GM19025 (cell line): ENCODE measurements at regions not wholly inside any gene's neighbourhood (a gene's known extent, or its start where the extent isn't known, plus 50 kb on each side); places are given as distances from the start of the nearest gene placed in this dataset.

Source experiments
- ATAC-seq: cut with Tn5 transposase; IDR thresholded peaks from one replicate; pipeline ENCODE4 v1.9.1; 2021; ENCODE audit warnings: mild to moderate bottlenecking, low read depth, moderate library complexity; ENCODE audit not compliant: unreplicated experiment

GRCh38 chr14:65794674-65795279 lies 382.2 kb downstream of the FUT8 start:
- ATAC-seq: no peak

- no peak for ATAC-seq
Measured at GRCh38 chr14:65798216-65798615, 385.7 kb downstream of the FUT8 start.

GRCh38 chr14:65800694-65801093 lies 388.2 kb downstream of the FUT8 start:
- ATAC-seq: no peak

GRCh38 chr14:65802196-65802595 lies 389.7 kb downstream of the FUT8 start:
- ATAC-seq: no peak

GRCh38 chr14:65803885-65804284 lies 391.4 kb downstream of the FUT8 start:
- no peak for ATAC-seq

- ATAC-seq: no peak
Measured at GRCh38 chr14:65804439-65805112, 392.0 kb downstream of the FUT8 start.

- no peak for ATAC-seq
Measured at GRCh38 chr14:65805113-65805473, 392.6 kb downstream of the FUT8 start.

- ATAC-seq: no peak
Measured at GRCh38 chr14:65808390-65808789, 395.9 kb downstream of the FUT8 start.

- ATAC-seq: no peak
Measured at GRCh38 chr14:65810322-65810721, 397.8 kb downstream of the FUT8 start.

GRCh38 chr14:65813760-65814384 lies 401.3 kb downstream of the FUT8 start:
- no peak for ATAC-seq

- ATAC-seq: no peak
Measured at GRCh38 chr14:65815127-65815526, 402.6 kb downstream of the FUT8 start.

- ATAC-seq: no peak
Measured at GRCh38 chr14:65817011-65817410, 404.5 kb downstream of the FUT8 start.

- no peak for ATAC-seq
Measured at GRCh38 chr14:65819569-65819968, 407.0 kb downstream of the FUT8 start.

- no peak for ATAC-seq
Measured at GRCh38 chr14:65821224-65821753, 408.8 kb downstream of the FUT8 start.

- ATAC-seq: no peak
Measured at GRCh38 chr14:65824285-65824977, 411.9 kb downstream of the FUT8 start.

GRCh38 chr14:65824978-65825299 lies 412.4 kb downstream of the FUT8 start:
- no peak for ATAC-seq

GRCh38 chr14:65826946-65827345 lies 414.4 kb downstream of the FUT8 start:
- no peak for ATAC-seq

- ATAC-seq: no peak
Measured at GRCh38 chr14:65827520-65827919, 415.0 kb downstream of the FUT8 start.

- ATAC-seq: no peak
Measured at GRCh38 chr14:65828396-65828795, 415.9 kb downstream of the FUT8 start.

GRCh38 chr14:65832431-65833266 lies 420.1 kb downstream of the FUT8 start:
- ATAC-seq: no peak
